Stimulated activated CD4-positive, alpha-beta T cell treated with anti-CD3 and anti-CD28 coated beads, Interleukin-4, amount 100 ng/mL, for 4 hours (primary cell): ENCODE measurements at regions not wholly inside any gene's neighbourhood (a gene's known extent, or its start where the extent isn't known, plus 50 kb on each side); places are given as distances from the start of the nearest gene placed in this dataset.

ENCODE experiments used
- DNase-seq, 2 experiments: peaks; one replicate each; pipeline ENCODE4 v3.0.0-alpha.2; 2020

DNA sequence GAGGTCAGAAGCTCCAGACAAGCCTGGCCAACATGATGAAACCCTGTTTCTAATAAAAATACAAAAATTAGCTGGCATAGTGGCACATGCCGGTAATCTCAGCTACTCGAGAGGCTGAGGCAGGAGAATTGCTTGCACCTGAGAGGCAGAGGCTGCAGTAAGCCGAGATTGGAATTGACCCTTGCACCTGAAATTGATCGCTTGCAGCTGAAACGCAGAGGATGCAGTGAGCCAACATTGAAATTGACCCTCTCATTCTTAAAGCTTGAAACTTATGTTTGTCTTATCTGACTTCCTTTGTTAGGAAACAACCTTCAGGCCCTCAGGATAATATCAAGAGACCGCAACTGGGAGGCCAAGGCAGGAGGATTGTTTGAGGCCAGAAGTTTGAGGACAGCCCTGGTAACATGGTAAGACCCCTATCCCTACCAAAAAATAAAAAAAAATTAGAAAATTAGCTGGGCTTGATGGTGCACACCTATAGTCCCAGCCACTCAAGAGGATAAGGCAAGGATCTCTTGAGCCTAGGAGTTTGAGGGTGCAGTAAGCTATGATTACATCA, 376.6 kb upstream of the XYLT1 start:
- no peak for DNase-seq

DNA sequence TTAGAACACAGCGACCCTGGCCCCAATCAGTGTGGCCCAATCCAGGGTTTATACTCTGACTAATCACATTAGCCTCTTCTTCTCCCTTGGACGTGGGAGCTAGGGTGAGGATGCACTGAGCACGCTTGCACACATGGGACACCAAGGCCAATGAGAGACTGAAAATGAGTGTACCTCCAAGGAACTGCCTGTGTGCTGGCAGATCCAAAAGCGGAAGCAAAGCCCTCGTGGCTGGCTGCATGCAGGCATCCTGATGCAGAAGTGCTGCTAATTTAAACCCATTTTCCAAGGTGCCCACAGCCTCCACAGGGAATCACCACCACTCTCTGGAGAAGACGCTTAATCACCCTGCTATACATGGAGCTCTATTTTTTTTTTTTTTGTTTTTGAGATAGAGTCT, 375.3 kb upstream of the XYLT1 start:
- DNase-seq, result no peak

DNA sequence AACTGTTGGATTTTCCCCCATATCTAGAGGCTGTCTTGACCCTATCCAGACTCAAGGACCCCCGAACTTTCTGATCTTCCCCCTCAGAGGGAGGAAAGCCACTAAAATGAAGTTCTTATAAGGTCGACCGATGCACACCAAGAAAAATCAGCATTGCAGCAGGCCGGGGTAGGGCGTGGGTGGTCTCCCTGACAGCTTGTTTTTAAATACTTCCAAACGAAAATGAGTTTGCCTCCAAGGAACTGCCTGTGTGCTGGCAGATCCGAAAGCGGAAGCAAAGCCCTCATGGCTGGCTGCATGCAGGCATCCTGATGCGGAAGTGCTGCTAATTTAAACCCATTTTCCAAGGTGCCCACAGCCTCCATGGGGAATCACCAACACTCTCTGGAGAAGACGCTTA, 374.3 kb upstream of the XYLT1 start:
- DNase-seq, result no peak

DNA sequence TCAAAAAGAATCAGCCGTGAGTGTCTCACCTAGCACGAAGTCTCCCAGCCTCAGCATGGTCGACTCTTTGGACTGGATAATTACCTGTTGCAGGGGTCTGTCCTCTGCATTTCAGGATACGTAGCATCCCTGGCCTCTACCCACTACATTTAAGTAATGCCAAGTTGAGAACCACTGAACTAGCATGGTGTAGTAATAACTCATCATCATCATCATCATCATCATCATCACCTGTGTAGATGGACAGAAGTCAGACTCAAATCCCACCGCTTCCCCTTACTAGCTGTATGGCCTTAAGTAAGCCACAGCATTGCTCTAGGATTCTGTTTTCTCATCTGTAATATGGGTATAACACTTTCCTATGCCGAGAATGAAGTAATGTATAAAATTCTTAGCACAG, 373.1 kb upstream of the XYLT1 start:
- no peak for DNase-seq

DNA sequence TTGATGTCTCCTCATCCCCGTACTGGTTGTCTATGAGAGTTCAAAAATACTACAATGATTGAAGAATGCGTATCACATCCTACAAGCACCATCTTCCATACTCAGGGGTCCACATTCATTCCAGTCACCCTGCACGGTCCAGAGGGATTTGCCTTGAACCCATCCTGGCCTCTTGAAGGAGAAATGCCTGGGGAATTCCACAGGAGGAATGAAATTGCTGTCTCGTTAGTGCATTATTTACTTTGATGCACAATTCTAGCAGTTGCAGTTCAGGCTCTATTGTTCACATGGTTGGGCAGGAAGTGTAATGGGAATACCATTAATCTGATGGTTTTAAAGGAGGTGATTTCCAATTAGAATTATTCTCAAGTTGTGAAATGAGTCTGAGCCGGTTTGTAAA, 369.1 kb upstream of the XYLT1 start:
- DNase-seq, result no peak

DNA sequence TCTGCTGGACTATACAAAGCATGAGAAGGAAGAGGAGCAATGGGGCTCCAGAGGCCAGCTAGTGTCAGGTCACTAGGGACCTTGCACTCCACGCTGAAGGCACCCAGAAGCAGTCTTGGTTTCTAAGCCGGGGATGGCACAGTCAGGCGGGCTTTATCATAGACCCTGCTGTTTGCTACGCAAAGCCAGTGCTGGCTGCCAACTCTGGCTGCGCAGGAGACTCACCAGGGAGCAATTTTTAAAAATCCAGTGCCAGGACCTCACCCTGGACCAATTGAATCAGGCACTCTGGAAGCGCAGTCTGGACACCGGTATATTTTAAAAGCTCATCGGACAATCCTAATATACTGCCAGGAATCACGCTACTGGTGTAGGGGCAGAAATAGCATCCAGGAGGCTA, 368.5 kb upstream of the XYLT1 start:
- DNase-seq, result no peak

DNA sequence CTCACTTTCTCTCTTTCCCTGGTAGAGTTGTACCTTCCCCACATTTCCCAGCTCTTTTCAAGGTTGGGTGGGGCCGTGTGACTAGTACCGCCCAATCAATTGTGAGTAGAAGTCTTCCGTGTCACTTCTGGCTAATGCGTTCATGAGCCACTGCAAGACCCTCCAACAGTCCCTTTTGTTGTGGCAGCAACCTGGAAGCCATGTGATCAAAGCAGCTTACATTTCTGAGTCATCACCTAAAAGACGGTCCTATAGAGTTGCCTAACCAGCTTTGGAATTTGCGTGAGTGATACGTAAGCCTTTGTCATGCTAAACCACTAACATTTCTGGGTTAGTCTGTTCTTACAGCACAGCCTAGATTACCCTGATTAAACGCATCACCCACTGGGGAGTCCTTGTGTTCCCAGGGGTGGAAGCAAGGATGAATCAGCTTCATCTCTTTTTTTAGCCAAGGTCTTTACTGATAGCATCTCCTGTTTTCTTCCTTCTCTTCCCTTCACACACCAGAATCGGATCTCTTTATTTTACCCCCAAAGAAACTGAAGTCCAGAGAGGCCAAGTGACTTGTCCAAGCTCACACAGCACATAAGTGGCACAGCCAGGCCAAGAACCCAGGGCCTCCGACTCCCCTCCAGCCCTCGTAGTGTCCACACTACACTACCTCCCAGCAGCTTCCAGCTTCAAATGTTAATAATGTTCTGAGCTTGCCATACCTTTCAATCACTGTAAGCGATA, 366.3 kb upstream of the XYLT1 start:
- DNase-seq, result no peak

DNA sequence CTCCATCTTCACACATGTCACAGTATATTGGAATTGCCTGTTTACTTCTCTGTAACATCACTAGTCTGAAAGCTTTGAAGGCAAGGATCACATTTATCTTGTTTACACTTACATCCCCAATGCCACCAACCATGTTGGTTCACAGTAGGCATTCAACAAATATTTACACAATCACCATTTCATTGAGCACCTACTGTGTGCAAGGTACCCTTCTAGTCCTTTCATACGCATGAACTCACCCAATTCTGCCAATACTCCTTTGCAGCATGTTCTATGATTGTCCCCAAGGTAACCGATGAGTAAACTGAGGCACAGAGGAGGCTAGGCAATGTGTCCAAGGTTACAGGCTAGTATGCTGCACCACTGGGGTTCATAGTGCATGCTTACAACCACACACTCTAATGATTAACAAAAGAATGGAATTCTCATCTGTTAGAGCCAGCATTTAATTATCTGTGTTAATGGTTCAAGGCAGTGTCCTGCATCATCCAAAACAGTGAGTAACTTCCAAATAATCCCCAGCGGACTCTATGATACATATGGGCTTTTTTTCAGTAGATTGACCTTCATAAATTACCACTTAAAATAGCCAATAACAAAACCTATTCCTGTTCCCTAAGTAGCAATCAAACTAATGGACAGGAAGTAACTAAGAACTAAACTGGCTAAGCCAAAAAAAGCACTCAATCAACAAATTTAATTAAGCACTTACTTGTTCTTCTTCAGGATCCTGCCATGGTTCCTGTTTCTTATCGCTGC, 364.5 kb upstream of the XYLT1 start:
- DNase-seq, result no peak

DNA sequence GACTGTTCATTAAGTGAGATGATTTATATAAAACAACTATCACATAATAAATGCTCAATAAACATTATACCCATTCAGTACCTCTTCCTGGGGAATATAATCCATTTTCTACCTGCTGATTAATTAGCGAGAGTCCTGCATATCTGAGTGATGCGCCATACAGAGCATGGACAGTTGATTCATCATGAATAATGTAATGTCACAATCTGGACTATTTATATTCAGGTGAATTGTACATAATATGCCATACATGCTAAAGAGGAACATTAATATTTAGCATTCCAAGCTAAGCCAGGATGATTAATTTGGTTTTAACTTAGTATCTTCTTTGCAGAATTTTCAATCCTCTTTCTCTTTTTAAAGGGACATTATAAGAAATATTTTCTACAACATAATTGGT, 362.0 kb upstream of the XYLT1 start:
- no peak for DNase-seq

DNA sequence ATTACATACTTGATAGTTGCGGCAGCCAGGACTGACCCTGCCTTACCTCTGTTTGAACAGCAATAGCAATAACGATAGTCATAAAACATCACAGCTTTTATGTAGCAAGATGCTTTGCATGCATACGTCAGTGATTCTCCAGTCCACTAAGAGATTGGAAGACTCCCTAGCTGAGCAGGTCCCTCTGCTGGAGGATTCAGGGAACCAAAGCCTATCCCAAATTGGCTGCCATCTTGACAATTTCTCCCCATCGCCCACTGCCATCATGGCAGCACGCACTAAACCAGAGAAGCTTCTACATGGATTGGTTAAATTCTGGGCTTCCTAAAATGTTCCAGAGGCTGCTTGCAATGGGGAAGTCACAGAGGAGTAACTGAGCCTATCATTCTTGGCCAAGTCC, 360.6 kb upstream of the XYLT1 start:
- DNase-seq, result no peak

DNA sequence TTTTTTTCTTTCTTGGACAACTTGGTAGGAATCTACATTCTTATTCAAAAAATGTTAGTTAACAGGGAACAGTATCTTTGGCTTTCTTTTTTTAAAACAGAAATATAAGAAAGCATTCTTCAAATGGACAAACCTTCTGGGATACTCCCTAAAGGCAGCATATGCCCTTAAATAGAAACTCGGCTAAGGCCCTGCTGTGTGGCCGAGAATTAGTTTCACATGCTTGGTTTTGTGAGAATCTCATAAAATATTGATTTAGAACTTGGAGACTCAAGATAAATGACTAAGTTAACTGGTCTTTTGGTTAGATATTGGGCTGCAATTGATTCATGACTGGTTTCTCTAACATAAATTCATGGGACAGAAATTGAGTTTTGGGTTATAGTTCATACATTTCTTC, 359.9 kb upstream of the XYLT1 start:
- no peak for DNase-seq

DNA sequence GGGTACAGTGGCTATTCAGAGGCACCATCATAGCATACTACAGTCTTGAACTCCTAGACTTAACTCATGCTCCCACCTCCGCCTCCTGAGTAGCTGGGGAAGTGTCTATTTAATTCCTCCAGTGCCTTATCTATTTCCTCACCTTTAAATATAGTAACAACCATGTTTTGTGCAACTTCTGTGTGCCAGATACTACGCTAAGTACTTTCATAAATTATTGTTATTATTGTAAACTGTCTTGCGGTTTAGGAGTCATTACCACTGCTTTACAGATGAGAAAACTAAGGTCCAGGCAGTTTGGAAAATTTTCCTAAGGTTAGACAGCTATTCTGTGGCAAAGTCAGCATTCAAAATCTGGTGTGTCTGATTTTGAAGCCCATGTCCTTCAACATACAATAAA, 359.1 kb upstream of the XYLT1 start:
- DNase-seq, result no peak

DNA sequence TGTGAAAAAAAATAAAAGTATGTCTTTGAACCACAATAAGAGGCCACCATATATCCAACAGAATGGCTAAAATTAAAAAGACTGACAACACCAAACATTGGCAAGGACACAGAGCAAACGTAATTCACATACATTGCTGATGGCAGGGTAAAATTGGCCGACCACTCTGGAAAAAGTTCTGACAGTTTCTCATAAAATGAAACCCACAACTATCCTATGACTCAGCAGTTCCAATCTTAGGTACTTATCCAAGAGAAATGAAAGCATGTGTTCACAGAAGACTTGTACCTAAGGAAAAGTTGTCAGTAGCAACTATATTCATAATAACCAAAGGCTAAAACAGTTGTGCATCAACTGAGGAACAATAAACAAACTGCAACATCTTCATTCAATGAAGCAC, 357.3 kb upstream of the XYLT1 start:
- no peak for DNase-seq

DNA sequence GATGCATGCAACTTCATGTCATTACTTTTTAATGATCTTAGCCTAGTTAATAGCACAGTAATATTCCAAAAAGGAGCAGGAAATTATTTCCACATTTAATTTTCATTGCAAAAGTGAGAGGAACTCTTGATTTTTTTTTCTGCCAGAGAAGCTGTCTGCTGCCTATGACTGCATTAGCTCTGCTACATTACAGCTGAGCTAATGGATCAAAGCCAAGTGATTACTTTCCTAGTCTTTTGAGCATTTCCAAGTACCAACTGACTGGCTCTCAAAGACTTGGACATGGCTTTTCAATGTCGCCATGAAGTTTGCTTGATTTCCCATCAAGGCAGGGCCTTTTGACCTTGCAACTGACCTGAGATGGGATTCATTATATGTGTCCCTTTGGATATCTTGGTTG, 356.6 kb upstream of the XYLT1 start:
- DNase-seq, result no peak

DNA sequence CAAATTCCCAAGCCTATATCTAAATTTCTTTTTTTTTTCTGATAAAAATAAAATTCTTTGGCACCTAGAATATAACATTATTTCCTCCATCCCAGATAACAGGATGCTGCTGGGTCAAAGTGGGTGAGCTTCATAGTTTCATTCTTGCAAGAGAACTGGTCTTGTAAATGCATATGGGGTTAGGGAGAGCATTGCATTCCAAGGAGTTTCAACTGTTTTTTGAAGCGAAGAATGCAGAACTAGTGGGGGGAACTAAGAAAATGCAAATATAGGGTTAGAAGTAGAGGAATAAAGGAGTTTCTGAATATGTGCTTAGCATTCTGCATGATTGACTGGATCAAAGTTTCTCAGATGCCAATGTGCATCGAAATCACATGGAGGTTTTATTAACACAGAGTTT, 347.2 kb upstream of the XYLT1 start:
- no peak for DNase-seq

DNA sequence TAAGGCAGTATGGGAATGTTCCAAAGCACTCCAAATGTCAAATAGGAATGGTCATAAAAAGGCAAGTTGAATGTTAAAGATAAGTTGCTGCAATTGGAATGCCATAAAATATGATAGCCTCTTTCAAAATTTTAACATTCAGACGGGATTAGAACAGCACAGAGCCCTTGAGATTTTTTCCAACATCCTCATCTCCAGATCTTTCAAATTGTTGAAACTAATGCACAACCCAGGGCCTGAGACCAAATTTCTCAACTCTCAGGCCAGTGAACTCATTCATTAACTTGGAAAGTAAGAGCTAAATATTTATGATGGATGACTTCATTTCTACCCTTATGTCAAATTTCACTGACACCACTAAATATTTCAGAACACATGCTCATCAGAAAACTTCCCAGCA, 346.5 kb upstream of the XYLT1 start:
- DNase-seq, result no peak

DNA sequence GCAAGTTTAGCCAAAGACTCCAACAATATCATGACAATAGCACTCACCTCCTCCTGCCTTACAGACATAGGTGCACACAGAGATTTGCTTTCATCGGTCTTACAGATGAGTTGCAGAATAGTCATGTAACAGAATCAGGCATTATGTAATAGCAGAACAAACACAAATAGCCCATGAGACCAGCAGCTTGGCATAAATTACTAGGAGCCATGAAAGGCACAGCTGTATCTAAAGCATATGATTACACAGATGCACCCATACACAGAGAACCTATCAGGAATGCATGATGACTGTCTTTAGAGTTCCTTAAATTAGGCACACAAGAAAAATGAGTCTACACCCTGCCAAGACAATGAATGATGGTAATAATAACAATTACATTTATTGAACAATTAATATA, 342.0 kb upstream of the XYLT1 start:
- DNase-seq, result no peak

DNA sequence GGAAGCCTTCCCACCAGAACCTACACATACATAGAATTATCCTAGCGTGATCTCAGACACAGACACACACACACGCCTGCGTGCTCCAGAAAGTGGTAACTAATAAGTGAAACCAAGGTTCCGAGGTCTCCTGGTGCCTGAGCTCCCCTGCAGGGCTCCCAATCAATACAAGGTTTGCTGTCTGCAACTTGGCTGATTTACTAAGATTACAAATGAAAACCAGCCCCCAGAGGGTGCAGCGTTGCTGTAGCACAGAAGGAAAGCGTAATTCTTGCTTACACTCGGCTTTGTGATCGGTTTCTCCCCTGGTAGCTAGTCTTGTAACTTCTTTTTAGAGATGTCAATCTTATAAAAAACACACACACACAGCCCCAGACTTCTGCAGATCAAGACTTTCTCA, 334.1 kb upstream of the XYLT1 start:
- DNase-seq, result no peak

DNA sequence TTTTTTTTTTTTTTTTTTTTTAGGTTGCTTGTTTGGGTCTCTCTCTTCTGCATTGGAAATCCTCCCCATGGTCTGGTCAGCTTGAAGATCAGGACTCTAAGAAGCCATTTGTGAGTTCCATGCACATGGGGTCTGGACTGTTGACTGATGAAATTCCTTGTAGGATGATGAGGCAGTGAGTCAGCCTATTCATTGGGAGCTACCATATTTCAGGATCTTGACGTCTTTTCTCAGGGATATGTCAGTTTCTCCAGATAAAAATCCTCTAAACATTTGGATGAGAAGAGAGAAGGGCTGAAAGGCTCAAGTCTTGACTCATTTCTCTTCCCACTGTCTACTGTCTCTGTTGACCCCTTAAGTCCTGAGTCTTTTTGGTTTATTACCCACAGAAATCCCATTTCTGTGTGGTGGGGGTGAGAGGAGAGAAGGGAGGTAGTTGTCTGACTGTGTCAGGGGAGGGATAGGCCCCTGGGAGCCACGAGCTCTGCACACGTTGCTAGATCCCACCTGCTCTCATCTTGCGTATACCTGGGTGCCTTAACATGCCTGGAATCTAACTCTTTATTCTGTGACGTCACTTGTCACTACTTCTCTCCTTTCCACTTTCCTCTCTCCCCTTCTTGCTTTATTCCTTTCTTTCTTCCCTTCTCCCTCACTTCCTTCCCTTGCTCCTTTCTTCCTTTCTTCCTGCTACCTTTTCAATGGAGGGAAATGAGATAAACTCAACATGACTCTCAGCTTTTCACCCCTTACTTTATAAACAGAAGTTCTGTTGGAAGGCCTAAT, 333.1 kb upstream of the XYLT1 start:
- no peak for DNase-seq

DNA sequence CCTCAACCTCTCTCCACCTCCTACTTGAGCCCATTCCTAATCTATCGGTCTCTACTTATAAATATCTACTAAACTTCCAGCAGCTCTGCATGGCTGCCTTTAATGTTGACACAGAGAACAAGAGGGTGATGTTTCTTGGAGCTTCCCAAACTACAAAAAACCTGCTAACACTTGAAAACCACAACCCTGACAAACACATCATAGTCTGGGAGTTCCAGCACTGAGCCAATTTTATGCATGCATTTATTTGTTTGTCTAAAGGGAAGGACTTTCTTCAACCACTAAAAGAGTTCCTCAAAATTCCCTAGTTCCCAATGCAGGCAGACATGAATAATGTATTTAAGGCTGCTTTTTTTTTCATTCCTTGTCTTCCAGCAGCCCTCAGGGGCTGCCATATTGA, 331.8 kb upstream of the XYLT1 start:
- no peak for DNase-seq

DNA sequence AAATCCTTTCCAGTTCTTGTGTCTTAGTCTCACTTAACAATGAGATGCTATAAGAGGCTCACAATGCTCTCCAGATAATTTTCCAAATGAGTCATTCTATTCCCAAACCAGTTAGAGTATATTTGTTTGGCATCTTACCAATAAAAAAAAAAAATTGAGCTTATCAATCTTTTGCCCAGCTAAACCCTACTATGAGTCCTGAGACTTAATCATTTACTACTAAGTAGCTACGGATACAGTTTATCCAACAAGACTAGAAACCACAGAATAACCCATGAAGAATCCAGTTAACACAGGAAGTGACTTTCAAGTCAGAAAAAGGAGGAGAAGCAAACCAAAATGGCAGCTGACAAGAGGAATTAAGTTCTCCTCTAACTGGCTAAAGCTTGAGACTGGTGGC, 330.3 kb upstream of the XYLT1 start:
- DNase-seq, result no peak

DNA sequence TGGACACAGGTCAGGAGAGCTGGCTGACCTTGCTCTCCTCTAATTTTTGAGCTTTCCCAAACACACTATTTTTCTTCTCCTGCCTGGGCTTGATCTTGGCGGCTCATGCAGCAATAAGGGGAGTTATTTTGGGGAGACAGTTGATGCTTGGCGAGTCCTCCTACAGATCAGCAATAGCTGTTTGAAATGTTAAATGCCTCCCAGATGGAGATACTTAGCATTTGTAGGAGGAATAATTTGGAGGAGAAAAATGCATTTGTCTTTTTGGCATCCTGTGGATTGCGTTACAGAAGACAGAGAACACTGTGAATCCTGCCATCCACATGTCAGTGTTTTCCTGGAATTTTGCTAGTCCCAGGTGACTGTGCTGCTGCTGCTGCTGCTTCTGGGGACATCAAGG, 328.0 kb upstream of the XYLT1 start:
- no peak for DNase-seq

DNA sequence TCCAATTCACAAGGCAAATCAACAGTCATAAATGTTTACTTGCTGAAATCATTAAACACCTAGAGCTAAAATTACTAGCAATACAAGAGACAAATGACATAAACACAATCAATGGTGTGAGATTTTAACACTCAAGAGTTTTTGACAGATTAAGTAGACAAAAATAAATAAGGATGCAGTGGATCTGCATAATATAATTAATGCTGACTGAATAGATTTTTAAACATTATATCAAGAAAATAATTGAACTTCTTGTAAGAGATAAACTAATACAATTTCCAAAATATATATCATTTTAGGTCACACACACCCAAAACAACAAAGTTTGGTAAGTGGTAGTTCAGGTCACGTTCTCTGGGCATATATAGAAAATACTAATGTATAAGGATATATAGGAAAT, 322.6 kb upstream of the XYLT1 start:
- no peak for DNase-seq

DNA sequence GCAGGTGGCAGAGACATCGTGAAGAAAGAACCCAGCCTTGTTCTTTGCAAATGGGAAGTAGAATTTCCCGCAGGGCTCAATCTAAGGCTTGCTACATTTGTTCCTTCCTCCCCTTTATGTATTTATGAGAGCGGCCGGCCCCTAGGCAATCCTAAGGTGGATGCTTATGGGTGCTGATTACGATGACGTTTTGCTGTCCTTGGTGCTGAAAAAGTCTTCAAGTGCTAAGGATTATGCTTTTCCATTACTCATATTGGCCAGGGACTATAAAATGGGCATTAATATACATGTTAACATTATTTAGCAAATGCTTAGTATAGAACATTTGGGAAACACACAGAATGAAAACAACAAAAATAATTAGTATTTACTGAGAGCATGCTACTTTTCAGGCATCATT, 313.3 kb upstream of the XYLT1 start:
- DNase-seq, result no peak
